GM23248 (cell line): ENCODE measurements at regions not wholly inside any gene's neighbourhood (a gene's known extent, or its start where the extent isn't known, plus 50 kb on each side); places are given as distances from the start of the nearest gene placed in this dataset.

Experiments used
- DNase-seq: peaks from one replicate; pipeline ENCODE4 v3.0.0-alpha.2; 2015
- H2AFZ ChIP-seq: fragments of 200-600 bp; sonication (generic); 2 replicates; pipeline ENCODE4 v1.6.1; 2016; ENCODE audit warnings: antibody characterized with exemption
- H3F3A ChIP-seq: fragments of 200-600 bp; sonication (generic); 2 replicates; pipeline ENCODE4 v1.6.1; 2016; ENCODE audit warnings: mild to moderate bottlenecking, antibody characterized with exemption, mixed run types; ENCODE audit not compliant: insufficient read depth
- H3K27ac ChIP-seq: fragments of 200-600 bp; sonication (generic); 2 replicates; pipeline ENCODE4 v1.5.1; 2016; ENCODE audit warnings: mild to moderate bottlenecking
- H3K27me3 ChIP-seq: fragments of 200-600 bp; sonication (generic); replicated peaks from 2 replicates; pipeline ENCODE4 v1.6.1; 2016; ENCODE audit warnings: mild to moderate bottlenecking; ENCODE audit not compliant: insufficient read depth
- H3K36me3 ChIP-seq: fragments of 200-600 bp; sonication (generic); 2 replicates; pipeline ENCODE4 v1.6.1; 2016; ENCODE audit warnings: low read depth, mild to moderate bottlenecking
- H3K4me1 ChIP-seq: fragments of 200-600 bp; sonication (generic); 2 replicates; pipeline ENCODE4 v1.6.1; 2016; ENCODE audit warnings: mild to moderate bottlenecking; ENCODE audit not compliant: insufficient read depth
- H3K4me2 ChIP-seq: fragments of 200-600 bp; sonication (generic); one replicate; pipeline ENCODE4 v1.6.1; 2016; ENCODE audit warnings: mild to moderate bottlenecking; ENCODE audit not compliant: unreplicated experiment
- H3K4me3 ChIP-seq: fragments of 200-600 bp; sonication (generic); 2 replicates; pipeline ENCODE4 v1.5.1; 2016; ENCODE audit warnings: mild to moderate bottlenecking
- H3K79me2 ChIP-seq: fragments of 200-600 bp; sonication (generic); 2 replicates; pipeline ENCODE4 v1.6.1; 2016; ENCODE audit warnings: mild to moderate bottlenecking; ENCODE audit not compliant: insufficient read depth
- H3K9ac ChIP-seq: fragments of 200-600 bp; sonication (generic); 2 replicates; pipeline ENCODE4 v1.6.1; 2016; ENCODE audit warnings: mild to moderate bottlenecking
- H3K9me2 ChIP-seq: fragments of 200-600 bp; sonication (generic); 2 replicates; pipeline ENCODE4 v1.6.1; 2016; ENCODE audit warnings: mixed run types, mild to moderate bottlenecking, moderate library complexity; ENCODE audit not compliant: insufficient read depth
- H3K9me3 ChIP-seq: fragments of 200-600 bp; sonication (generic); one replicate; pipeline ENCODE4 v1.6.1; 2017; ENCODE audit warnings: low read depth
- H4K20me1 ChIP-seq: fragments of 200-600 bp; sonication (generic); 2 replicates; pipeline ENCODE4 v1.6.0; 2016; ENCODE audit not compliant: insufficient read depth
- EZH2 ChIP-seq: fragments of 200-600 bp; sonication (generic); IDR thresholded peaks from 2 replicates; pipeline ENCODE4 v1.6.1; 2018; ENCODE audit warnings: antibody characterized with exemption, mild to moderate bottlenecking; ENCODE audit not compliant: insufficient read depth, poor library complexity, severe bottlenecking
- EZH2phosphoT487 ChIP-seq: fragments of 200-600 bp; sonication (generic); IDR thresholded peaks from 2 replicates; pipeline ENCODE4 v1.6.1; 2018; ENCODE audit warnings: antibody characterized with exemption, moderate library complexity, mild to moderate bottlenecking, low read depth; ENCODE audit not compliant: insufficient read depth
- WGBS, 2 experiments: methylation state at CpG; one replicate each; pipeline ENCODE4 v1.1.6; 2015 to 2017; ENCODE audit warnings: low lambda C conversion rate in 2 of 2, low coverage in 1 of 2; ENCODE audit errors: missing lambda C conversion rate in 2 of 2; 5-methylcytosine and 5-hydroxymethylcytosine counted together
- in situ Hi-C: fragments of 300-500 bp; cut with MboI; formaldehyde crosslinking; loops from 2 replicates; pipeline ENCODE4 v1.15.0; 2020

GRCh38 chr4:18676526-18676915 lies 655.0 kb upstream of the LCORL start:
- H3K27me3 ChIP-seq: no peaks in the 10 kb centered on the region
- DNase-seq: no peak
- TF ChIP-seq EZH2phosphoT487 (no peak), EZH2 (no peak)
- no peak overlapping the region for H2AFZ ChIP-seq
- H3K4me3 ChIP-seq: no peak overlapping the region
- H4K20me1 ChIP-seq: no peaks in the 10 kb centered on the region
- H3K9ac ChIP-seq: no peak overlapping the region
- no peaks in the 10 kb centered on the region for H3K9me3 ChIP-seq
- WGBS, 2 experiments: 37 to 43% methylated on average over 4 of the region's 4 CpGs
- H3K36me3 ChIP-seq: no peaks in the 10 kb centered on the region
- no peaks in the 10 kb centered on the region for H3F3A ChIP-seq
- H3K4me1 ChIP-seq: no peaks in the 10 kb centered on the region
- H3K4me2 ChIP-seq: no peak overlapping the region
- no peak overlapping the region for H3K27ac ChIP-seq
- H3K9me2 ChIP-seq: no peaks in the 10 kb centered on the region; the same call in 1 of the 2 replicates
- no peaks in the 10 kb centered on the region for H3K79me2 ChIP-seq
- in situ Hi-C loops: loop anchor here (25.0 kb wide), 3 partner anchors 1561 to 2011 kb away; no protein-coding TSS in a partner anchor

- Histone ChIP-seq H3K4me3 (no peak overlapping the region), H3K27me3 (no peaks in the 10 kb centered on the region), H3K27ac (no peak overlapping the region), H3K9ac (no peak overlapping the region), H3K79me2 (no peaks in the 10 kb centered on the region), H3K36me3 (no peaks in the 10 kb centered on the region), H2AFZ (no peak overlapping the region), H4K20me1 (no peaks in the 10 kb centered on the region), H3K4me2 (no peak overlapping the region), H3F3A (no peaks in the 10 kb centered on the region), H3K9me3 (no peaks in the 10 kb centered on the region), H3K9me2 (no peaks in the 10 kb centered on the region; the same call in 1 of the 2 replicates), H3K4me1 (no peaks in the 10 kb centered on the region)
- in situ Hi-C loops: loop anchor here (25.0 kb wide), 3 partner anchors 1561 to 2011 kb away; no protein-coding TSS in a partner anchor
- DNase-seq: no peak
- 20 to 33% methylated on average over 4 of the region's 4 CpGs for WGBS, 2 experiments
- no peak for TF ChIP-seq EZH2
- no peak for TF ChIP-seq EZH2phosphoT487
These were observed 654.3 kb upstream of the LCORL start for GRCh38 chr4:18675586-18676525.

GRCh38 chr4:18670034-18670433 lies 648.5 kb upstream of the LCORL start:
- Histone ChIP-seq H3K79me2 (no peaks in the 10 kb centered on the region), H2AFZ (no peak overlapping the region), H3K9ac (no peak overlapping the region), H3K4me3 (no peak overlapping the region), H3K27me3 (no peaks in the 10 kb centered on the region), H3K9me3 (no peaks in the 10 kb centered on the region), H3K36me3 (no peaks in the 10 kb centered on the region), H3F3A (no peaks in the 10 kb centered on the region), H3K9me2 (no peaks in the 10 kb centered on the region; the same call in 1 of the 2 replicates), H3K4me2 (no peak overlapping the region), H4K20me1 (no peaks in the 10 kb centered on the region), H3K27ac (no peak overlapping the region), H3K4me1 (no peaks in the 10 kb centered on the region)
- in situ Hi-C loops: no loop called here
- no peak for DNase-seq
- TF ChIP-seq EZH2phosphoT487: no peak
- TF ChIP-seq EZH2: no peak
- 8 to 22% methylated on average over 1 of the region's 1 CpG for WGBS, 2 experiments

GRCh38 chr4:18669390-18669789 lies 647.8 kb upstream of the LCORL start:
- Histone ChIP-seq H3K27me3 (no peaks in the 10 kb centered on the region), H3K27ac (no peak overlapping the region), H3K4me1 (no peaks in the 10 kb centered on the region), H3K4me3 (no peak overlapping the region), H3F3A (no peaks in the 10 kb centered on the region), H2AFZ (no peak overlapping the region), H3K9ac (no peak overlapping the region), H3K36me3 (no peaks in the 10 kb centered on the region), H4K20me1 (no peaks in the 10 kb centered on the region), H3K9me3 (no peaks in the 10 kb centered on the region), H3K79me2 (no peaks in the 10 kb centered on the region), H3K9me2 (no peaks in the 10 kb centered on the region; the same call in 1 of the 2 replicates), H3K4me2 (no peak overlapping the region)
- DNase-seq: no peak
- WGBS, 2 experiments: 55 to 71% methylated on average over 1 of the region's 1 CpG
- TF ChIP-seq EZH2phosphoT487 (no peak), EZH2 (no peak)
- in situ Hi-C loops: no loop called here
